K562 (cell line): ENCODE measurements at regions not wholly inside any gene's neighbourhood (a gene's known extent, or its start where the extent isn't known, plus 50 kb on each side); places are given as distances from the start of the nearest gene placed in this dataset.

Experiments
- ATAC-seq: fragments of 200-7000 bp; cut with Tn5 transposase; 3 replicates; pipeline ENCODE4 v1.9.1; 2020; ENCODE audit warnings: moderate library complexity
- BruUV-seq: library from RNA; stranded (reverse); fragments of 400-500 nt; replicated peaks from 2 replicates; lab custom pipeline; 2021; lab: Mats Ljungman, UMichigan
- CTCF ChIA-PET: fragments of 300-600 bp; formaldehyde crosslinking; extraction: SDS; loops from one replicate; lab custom pipeline; 2021; ENCODE audit warnings: low intra/inter-chr PET ratio; lab: Yijun Ruan, JAX
- POLR2A ChIA-PET: fragments of 300-600, 350-650 bp; sonication (Branson Sonifier 250); formaldehyde crosslinking; extraction: SDS; loops from one replicate; lab custom pipeline; 2021; ENCODE audit warnings: antibody characterized with exemption, inconsistent platforms; lab: Yijun Ruan, JAX
- DNase-seq, 4 experiments: peaks; one replicate each; pipeline versions ENCODE4 v3.0.0 to v3.0.0-alpha.2; 2011 to 2018; ENCODE audit warnings: low spot score in 3 of 4, mixed read lengths in 3 of 4; ENCODE audit errors: extremely low read depth in 1 of 4
- FAIRE-seq: peaks from 2 replicates; lab custom pipeline; 2011; peaks lifted over from hg19 to GRCh38; lab: Jason Lieb, UNC
- H2AFZ ChIP-seq: 2 replicates; pipeline ENCODE4 v1.6.0; 2011; ENCODE audit warnings: low read depth, low read length, control low read depth, inconsistent platforms
- H3K27ac ChIP-seq: fragments of 200-600 bp; 3 replicates; pipeline ENCODE4 v1.8.0; 2011; ENCODE audit warnings: low read depth, mild to moderate bottlenecking, control low read depth, inconsistent platforms, low read length, moderate library complexity, mixed read lengths; ENCODE audit errors: extremely low read depth
- H3K27me3 ChIP-seq, 2 experiments: fragments of 300-600 bp in 1 of 2; 2 replicates in 1 of 2; 3 replicates in 1 of 2; pipeline versions ENCODE4 v1.6.0 to v1.8.0; 2011; ENCODE audit warnings: inconsistent platforms in 2 of 2, low read length in 2 of 2, mild to moderate bottlenecking in 1 of 2, mixed read lengths in 1 of 2, moderate library complexity in 1 of 2; ENCODE audit not compliant: control insufficient read depth in 2 of 2, insufficient read depth in 2 of 2
- H3K36me3 ChIP-seq: fragments of 300-600 bp; 3 replicates; pipeline ENCODE4 v1.8.0; 2011; ENCODE audit warnings: mild to moderate bottlenecking, low read length, inconsistent platforms; ENCODE audit not compliant: control insufficient read depth, insufficient read depth
- H3K4me1 ChIP-seq, 2 experiments: fragments of 200-600 bp in 1 of 2; replicated peaks in 1 of 2; 2 replicates in 1 of 2; 3 replicates in 1 of 2; pipeline versions ENCODE4 v1.5.1 to v1.8.0; 2011; ENCODE audit warnings: inconsistent platforms in 2 of 2, low read length in 2 of 2, mild to moderate bottlenecking in 1 of 2, mixed read lengths in 1 of 2, moderate library complexity in 1 of 2; ENCODE audit not compliant: control insufficient read depth in 2 of 2, insufficient read depth in 2 of 2
- H3K4me2 ChIP-seq: 2 replicates; pipeline ENCODE4 v1.6.1; 2011; ENCODE audit warnings: low read length, control low read depth, inconsistent platforms, mixed read lengths; ENCODE audit not compliant: insufficient read depth
- H3K4me3 ChIP-seq: fragments of 200-600 bp; sonication (generic), shearing (Covaris generic); 2 replicates; pipeline ENCODE4 v1.5.1; 2016; ENCODE audit warnings: control low read depth, inconsistent platforms
- H3K79me2 ChIP-seq: fragments of 200-600 bp; 3 replicates; pipeline ENCODE4 v1.8.0; 2011; ENCODE audit warnings: low read length, inconsistent platforms; ENCODE audit not compliant: control insufficient read depth, insufficient read depth
- H3K9ac ChIP-seq, 2 experiments: 2 replicates each; pipeline versions ENCODE4 v1.6.0 to v1.6.1; 2011; ENCODE audit warnings: low read depth in 2 of 2, low read length in 2 of 2, control low read depth in 1 of 2, inconsistent platforms in 1 of 2, mild to moderate bottlenecking in 1 of 2, mixed read lengths in 1 of 2; ENCODE audit not compliant: insufficient read depth in 1 of 2
- H3K9me1 ChIP-seq: one replicate; pipeline ENCODE4 v1.6.0; 2011; ENCODE audit warnings: inconsistent platforms, mild to moderate bottlenecking, low read length, moderate library complexity; ENCODE audit not compliant: control insufficient read depth, insufficient read depth
- H3K9me3 ChIP-seq: replicated peaks from 2 replicates; pipeline ENCODE4 v1.5.1; 2011; ENCODE audit warnings: low read depth, low read length, inconsistent platforms; ENCODE audit not compliant: control insufficient read depth, insufficient read depth
- H4K20me1 ChIP-seq: replicated peaks from 2 replicates; pipeline ENCODE4 v1.6.1; 2011; ENCODE audit warnings: low read length, inconsistent platforms, mixed read lengths; ENCODE audit not compliant: control insufficient read depth, insufficient read depth
- ARID2 ChIP-seq: fragments of 450-650 bp; IDR thresholded peaks from 2 replicates; pipeline ENCODE4 v1.6.1; 2017; ENCODE audit warnings: antibody characterized with exemption, mild to moderate bottlenecking
- EP300 ChIP-seq: IDR thresholded peaks from 2 replicates; pipeline ENCODE4 v1.6.1; 2012; ENCODE audit warnings: low read length, improper control_type of control experiment
- FOSL1 ChIP-seq: fragments of 200-800 bp; sonication (Bioruptor generic); conservative IDR thresholded peaks from 2 replicates; pipeline ENCODE4 v1.6.1; 2016; ENCODE audit warnings: missing genetic modification characterization, missing compliant biosample characterization
- GTF2B ChIP-seq: IDR thresholded peaks from 2 replicates; pipeline ENCODE4 v1.6.1; 2011; ENCODE audit not compliant: insufficient read length; ENCODE audit errors: extremely low read depth
- HNRNPL ChIP-seq: fragments of 200-400 bp; formaldehyde crosslinking; IDR thresholded peaks from 2 replicates; pipeline ENCODE4 v1.6.1; 2017; ENCODE audit warnings: low read depth, mild to moderate bottlenecking, low read length
- MEF2A ChIP-seq: IDR thresholded peaks from 2 replicates; pipeline ENCODE4 v1.6.1; 2011; ENCODE audit warnings: low read depth, mild to moderate bottlenecking, low read length, moderate library complexity; ENCODE audit not compliant: control insufficient read depth
- MXD1 ChIP-seq: fragments of 250-450 bp; sonication (Bioruptor Pico); IDR thresholded peaks from 2 replicates; pipeline ENCODE4 v1.8.0; 2021; ENCODE audit warnings: borderline replicate concordance, mild to moderate bottlenecking, moderate library complexity; ENCODE audit not compliant: poor library complexity, severe bottlenecking
- NFE2L1 ChIP-seq: fragments of 450-650 bp; IDR thresholded peaks from 2 replicates; pipeline ENCODE4 v1.6.1; 2016; ENCODE audit warnings: missing genetic modification characterization, low read depth, mild to moderate bottlenecking, missing compliant biosample characterization, moderate library complexity, borderline replicate concordance
- NFIC ChIP-seq: fragments of 450-650 bp; IDR thresholded peaks from 2 replicates; pipeline ENCODE4 v1.6.1; 2017; ENCODE audit warnings: mild to moderate bottlenecking, inconsistent platforms
- ZC3H4 ChIP-seq: sonication (generic); formaldehyde crosslinking; IDR thresholded peaks from 2 replicates; pipeline ENCODE4 v1.9.0; 2021; ENCODE audit warnings: missing genetic modification reagents, borderline replicate concordance
- ZNF444 ChIP-seq: fragments of 250-450 bp; sonication (Bioruptor Pico); IDR thresholded peaks from 2 replicates; pipeline ENCODE4 v1.4.0; 2020; ENCODE audit warnings: mild to moderate bottlenecking, moderate library complexity
- ZNF699 ChIP-seq: fragments of 250-450 bp; sonication (Bioruptor Pico); IDR thresholded peaks from 2 replicates; pipeline ENCODE4 v1.8.0; 2021; ENCODE audit warnings: mild to moderate bottlenecking, moderate library complexity; ENCODE audit not compliant: insufficient replicate concordance
- ZSCAN29 ChIP-seq: fragments of 450-650 bp; IDR thresholded peaks from 2 replicates; pipeline ENCODE4 v1.6.1; 2017
- whole genome bisulfite sequencing: fragments of 100-300 bp; shearing (Covaris generic); methylation state at CpG from one replicate; pipeline ENCODE4 v1.1.6; 2016; ENCODE audit warnings: low coverage, mixed read lengths; ENCODE audit not compliant: insufficient coverage; ENCODE audit errors: missing lambda C conversion rate; 5-methylcytosine and 5-hydroxymethylcytosine counted together
- in situ Hi-C: fragments of 300-500 bp; cut with MboI; formaldehyde crosslinking; loops from 4 replicates; pipeline ENCODE4 v1.15.0; 2018; ENCODE audit warnings: inconsistent platforms, mixed read lengths
- intact Hi-C: fragments of 100-400 bp; cut with micrococcal nuclease; formaldehyde crosslinking; loops from 2 replicates; pipeline ENCODE4 v1.14.2; 2022
- TF ChIP-seq, protein P1 (sequence below): fragments of 450-650 bp; IDR thresholded peaks from 2 replicates; pipeline ENCODE4 v1.7.0; 2016; ENCODE audit warnings: borderline replicate concordance
- TF ChIP-seq, protein P2 (sequence below): fragments of 450-650 bp; IDR thresholded peaks from 2 replicates; pipeline ENCODE4 v1.6.1; 2017; ENCODE audit warnings: antibody characterized with exemption
- TF ChIP-seq, protein P3 (sequence below): sonication (generic); formaldehyde crosslinking; IDR thresholded peaks from 2 replicates; pipeline ENCODE4 v1.8.1; 2023; ENCODE audit warnings: mild to moderate bottlenecking, missing genetic modification reagents

GRCh38 chr10:106226142-106226541 is 938.4 kb downstream of the SORCS1 start:
- Histone ChIP-seq H3K36me3 (no peaks in the 10 kb centered on the region), H3K9me1 (no peaks in the 10 kb centered on the region), H3K79me2 (no peaks in the 10 kb centered on the region), H3K9me3 (no peaks in the 10 kb centered on the region), H2AFZ (no peak overlapping the region), H3K4me2 (no peak overlapping the region), H4K20me1 (no peaks in the 10 kb centered on the region), H3K9ac (no peak overlapping the region), H3K27ac (no peak overlapping the region), H3K27me3 (no peaks in the 10 kb centered on the region), H3K4me1 (no peaks in the 10 kb centered on the region), H3K4me3 (no peak overlapping the region)
- in situ Hi-C loops (no loop called here), intact Hi-C loops (no loop called here)
- no peak for ATAC-seq
- BruUV-seq: no TSS peak
- no peak for DNase-seq
- ChIA-PET CTCF (no interaction called here), POLR2A (no interaction called here)
- FAIRE-seq: no peak
- 0% methylated on average over 1 of the region's 1 CpG for WGBS
- no peak for TF ChIP-seq ARID2
- TF ChIP-seq MEF2A: no peak
- TF ChIP-seq EP300: no peak
- TF ChIP-seq ZC3H4 (CRISPR knock-in tag): no peak
- no peak for TF ChIP-seq ZNF444 (CRISPR knock-in tag)
- TF ChIP-seq MXD1: no peak
- TF ChIP-seq, protein P1, sequence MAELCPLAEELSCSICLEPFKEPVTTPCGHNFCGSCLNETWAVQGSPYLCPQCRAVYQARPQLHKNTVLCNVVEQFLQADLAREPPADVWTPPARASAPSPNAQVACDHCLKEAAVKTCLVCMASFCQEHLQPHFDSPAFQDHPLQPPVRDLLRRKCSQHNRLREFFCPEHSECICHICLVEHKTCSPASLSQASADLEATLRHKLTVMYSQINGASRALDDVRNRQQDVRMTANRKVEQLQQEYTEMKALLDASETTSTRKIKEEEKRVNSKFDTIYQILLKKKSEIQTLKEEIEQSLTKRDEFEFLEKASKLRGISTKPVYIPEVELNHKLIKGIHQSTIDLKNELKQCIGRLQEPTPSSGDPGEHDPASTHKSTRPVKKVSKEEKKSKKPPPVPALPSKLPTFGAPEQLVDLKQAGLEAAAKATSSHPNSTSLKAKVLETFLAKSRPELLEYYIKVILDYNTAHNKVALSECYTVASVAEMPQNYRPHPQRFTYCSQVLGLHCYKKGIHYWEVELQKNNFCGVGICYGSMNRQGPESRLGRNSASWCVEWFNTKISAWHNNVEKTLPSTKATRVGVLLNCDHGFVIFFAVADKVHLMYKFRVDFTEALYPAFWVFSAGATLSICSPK: no peak
- TF ChIP-seq, protein P2, sequence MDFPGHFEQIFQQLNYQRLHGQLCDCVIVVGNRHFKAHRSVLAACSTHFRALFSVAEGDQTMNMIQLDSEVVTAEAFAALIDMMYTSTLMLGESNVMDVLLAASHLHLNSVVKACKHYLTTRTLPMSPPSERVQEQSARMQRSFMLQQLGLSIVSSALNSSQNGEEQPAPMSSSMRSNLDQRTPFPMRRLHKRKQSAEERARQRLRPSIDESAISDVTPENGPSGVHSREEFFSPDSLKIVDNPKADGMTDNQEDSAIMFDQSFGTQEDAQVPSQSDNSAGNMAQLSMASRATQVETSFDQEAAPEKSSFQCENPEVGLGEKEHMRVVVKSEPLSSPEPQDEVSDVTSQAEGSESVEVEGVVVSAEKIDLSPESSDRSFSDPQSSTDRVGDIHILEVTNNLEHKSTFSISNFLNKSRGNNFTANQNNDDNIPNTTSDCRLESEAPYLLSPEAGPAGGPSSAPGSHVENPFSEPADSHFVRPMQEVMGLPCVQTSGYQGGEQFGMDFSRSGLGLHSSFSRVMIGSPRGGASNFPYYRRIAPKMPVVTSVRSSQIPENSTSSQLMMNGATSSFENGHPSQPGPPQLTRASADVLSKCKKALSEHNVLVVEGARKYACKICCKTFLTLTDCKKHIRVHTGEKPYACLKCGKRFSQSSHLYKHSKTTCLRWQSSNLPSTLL: no peak
- TF ChIP-seq, protein P3, sequence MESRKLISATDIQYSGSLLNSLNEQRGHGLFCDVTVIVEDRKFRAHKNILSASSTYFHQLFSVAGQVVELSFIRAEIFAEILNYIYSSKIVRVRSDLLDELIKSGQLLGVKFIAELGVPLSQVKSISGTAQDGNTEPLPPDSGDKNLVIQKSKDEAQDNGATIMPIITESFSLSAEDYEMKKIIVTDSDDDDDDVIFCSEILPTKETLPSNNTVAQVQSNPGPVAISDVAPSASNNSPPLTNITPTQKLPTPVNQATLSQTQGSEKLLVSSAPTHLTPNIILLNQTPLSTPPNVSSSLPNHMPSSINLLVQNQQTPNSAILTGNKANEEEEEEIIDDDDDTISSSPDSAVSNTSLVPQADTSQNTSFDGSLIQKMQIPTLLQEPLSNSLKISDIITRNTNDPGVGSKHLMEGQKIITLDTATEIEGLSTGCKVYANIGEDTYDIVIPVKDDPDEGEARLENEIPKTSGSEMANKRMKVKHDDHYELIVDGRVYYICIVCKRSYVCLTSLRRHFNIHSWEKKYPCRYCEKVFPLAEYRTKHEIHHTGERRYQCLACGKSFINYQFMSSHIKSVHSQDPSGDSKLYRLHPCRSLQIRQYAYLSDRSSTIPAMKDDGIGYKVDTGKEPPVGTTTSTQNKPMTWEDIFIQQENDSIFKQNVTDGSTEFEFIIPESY (CRISPR knock-in tag): no peak
- no peak for TF ChIP-seq NFIC
- TF ChIP-seq ZSCAN29: no peak
- no peak for TF ChIP-seq ZNF699 (CRISPR knock-in tag)
- no peak for TF ChIP-seq FOSL1 (tag)
- no peak for TF ChIP-seq NFE2L1
- no peak for TF ChIP-seq HNRNPL
- TF ChIP-seq GTF2B: no peak
